SK-N-SH treated with all-trans-retinoic acid at 6 μM for 48 hours (cell line): ENCODE measurements at regions not wholly inside any gene's neighbourhood (a gene's known extent, or its start where the extent isn't known, plus 50 kb on each side); places are given as distances from the start of the nearest gene placed in this dataset.

Experiments
- ATAC-seq: fragments of 200-7000 bp; cut with Tn5 transposase; 3 replicates; pipeline ENCODE4 v1.9.1; 2020; ENCODE audit warnings: mild to moderate bottlenecking, moderate library complexity
- ARNTL ChIP-seq: fragments of 450-650 bp; formaldehyde crosslinking; IDR thresholded peaks from 2 replicates; pipeline ENCODE4 v1.5.0; 2020; ENCODE audit warnings: low read depth, mild to moderate bottlenecking, moderate library complexity, borderline replicate concordance
- BACH2 ChIP-seq: fragments of 250-450 bp; sonication (Bioruptor Pico); IDR thresholded peaks from 2 replicates; pipeline ENCODE4 v1.9.0; 2021; ENCODE audit warnings: mild to moderate bottlenecking, borderline replicate concordance
- CREB5 ChIP-seq: fragments of 250-450 bp; sonication (Bioruptor Pico); IDR thresholded peaks from 2 replicates; pipeline ENCODE4 v1.5.1; 2020; ENCODE audit warnings: low read depth, mild to moderate bottlenecking, moderate library complexity
- CSDC2 ChIP-seq: fragments of 250-450 bp; sonication (Bioruptor Pico); IDR thresholded peaks from 2 replicates; pipeline ENCODE4 v1.5.0; 2020; ENCODE audit warnings: mild to moderate bottlenecking, moderate library complexity
- ESRRG ChIP-seq: fragments of 250-450 bp; sonication (Bioruptor Pico); IDR thresholded peaks from 2 replicates; pipeline ENCODE4 v1.6.1; 2021; ENCODE audit warnings: mild to moderate bottlenecking
- GLIS3 ChIP-seq: fragments of 250-450 bp; sonication (Bioruptor Pico); IDR thresholded peaks from 2 replicates; pipeline ENCODE4 v1.5.0; 2020; ENCODE audit warnings: mild to moderate bottlenecking, moderate library complexity
- ISL1 ChIP-seq: fragments of 250-450 bp; sonication (Bioruptor Pico); IDR thresholded peaks from 2 replicates; pipeline ENCODE4 v2.1.2; 2022; ENCODE audit warnings: mild to moderate bottlenecking, moderate library complexity
- OSR1 ChIP-seq: fragments of 250-450 bp; sonication (Bioruptor Pico); IDR thresholded peaks from 2 replicates; pipeline ENCODE4 v1.8.0; 2022; ENCODE audit warnings: moderate library complexity, mild to moderate bottlenecking, inconsistent platforms
- PPARA ChIP-seq: fragments of 250-450 bp; sonication (Bioruptor Pico); IDR thresholded peaks from 2 replicates; pipeline ENCODE4 v1.5.0; 2020; ENCODE audit warnings: mild to moderate bottlenecking, borderline replicate concordance
- RARB ChIP-seq: fragments of 250-450 bp; sonication (Bioruptor Pico); IDR thresholded peaks from 2 replicates; pipeline ENCODE4 v1.8.0; 2021; ENCODE audit warnings: mild to moderate bottlenecking, moderate library complexity
- SNAI2 ChIP-seq: fragments of 250-450 bp; sonication (Bioruptor Pico); IDR thresholded peaks from 2 replicates; pipeline ENCODE4 v1.5.0; 2020; ENCODE audit warnings: mild to moderate bottlenecking, moderate library complexity
- TCF4 ChIP-seq: fragments of 250-450 bp; sonication (Bioruptor Pico); IDR thresholded peaks from 2 replicates; pipeline ENCODE4 v1.8.0; 2021; ENCODE audit warnings: mild to moderate bottlenecking, moderate library complexity, borderline replicate concordance
- TOX ChIP-seq: fragments of 250-450 bp; sonication (Bioruptor Pico); IDR thresholded peaks from 2 replicates; pipeline ENCODE4 v1.8.0; 2021; ENCODE audit warnings: mild to moderate bottlenecking, moderate library complexity, borderline replicate concordance
- ZC3H10 ChIP-seq: fragments of 250-450 bp; sonication (Bioruptor Pico); IDR thresholded peaks from 2 replicates; pipeline ENCODE4 v1.5.1; 2021; ENCODE audit warnings: mild to moderate bottlenecking, moderate library complexity
- ZFP3 ChIP-seq: fragments of 250-450 bp; sonication (Bioruptor Pico); IDR thresholded peaks from 2 replicates; pipeline ENCODE4 v1.5.0; 2020; ENCODE audit warnings: mild to moderate bottlenecking, moderate library complexity
- ZNF565 ChIP-seq: fragments of 450-650 bp; formaldehyde crosslinking; conservative IDR thresholded peaks from 2 replicates; pipeline ENCODE4 v1.5.0; 2020; ENCODE audit warnings: low read depth, mild to moderate bottlenecking, moderate library complexity
- ZNF70 ChIP-seq: fragments of 450-650 bp; formaldehyde crosslinking; IDR thresholded peaks from 2 replicates; pipeline ENCODE4 v1.5.0; 2020; ENCODE audit warnings: mild to moderate bottlenecking, moderate library complexity
- ZNF8 ChIP-seq: fragments of 450-650 bp; formaldehyde crosslinking; IDR thresholded peaks from 2 replicates; pipeline ENCODE4 v1.5.0; 2020; ENCODE audit warnings: mild to moderate bottlenecking, moderate library complexity
- TF ChIP-seq, protein P1 (sequence below): fragments of 250-450 bp; sonication (Bioruptor Pico); IDR thresholded peaks from 2 replicates; pipeline ENCODE4 v1.5.1; 2021; ENCODE audit warnings: mild to moderate bottlenecking, moderate library complexity
- TF ChIP-seq, protein P2 (sequence below): fragments of 250-450 bp; sonication (Bioruptor Pico); IDR thresholded peaks from 2 replicates; pipeline ENCODE4 v1.5.0; 2020; ENCODE audit warnings: mild to moderate bottlenecking, moderate library complexity
- TF ChIP-seq, protein P3 (sequence below): fragments of 250-450 bp; sonication (Bioruptor Pico); IDR thresholded peaks from 2 replicates; pipeline ENCODE4 v1.8.0; 2021; ENCODE audit warnings: low read depth, mild to moderate bottlenecking, moderate library complexity, borderline replicate concordance

DNA sequence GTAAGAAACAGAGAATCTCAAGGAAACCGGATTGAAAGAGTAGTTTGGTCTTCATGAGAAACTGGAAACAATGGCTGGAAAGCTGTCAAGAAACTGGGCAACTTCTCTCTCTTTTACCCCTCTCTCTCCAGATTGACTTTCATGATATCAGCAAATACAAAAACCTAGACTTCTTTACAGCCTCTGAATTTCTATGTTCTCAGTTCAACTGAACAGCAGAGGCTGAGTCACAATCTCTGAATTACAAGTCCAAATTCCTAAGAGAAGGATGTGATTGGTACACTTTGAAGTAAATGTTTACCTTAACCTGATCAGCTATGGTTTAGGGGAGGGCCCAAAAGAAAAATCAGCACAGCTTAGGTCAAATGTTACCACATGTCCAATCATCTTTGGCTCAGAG lies 974.9 kb downstream of the RPA4 start:
- no peak for TF ChIP-seq ZNF8 (CRISPR knock-in tag)
- TF ChIP-seq TOX (CRISPR knock-in tag), result no peak
- no peak for TF ChIP-seq ESRRG (CRISPR knock-in tag)
- no peak for TF ChIP-seq GLIS3 (CRISPR knock-in tag)
- ATAC-seq, result no peak

GRCh38 chrX:97860226-97860625 lies 976.5 kb downstream of the RPA4 start:
- no peak for ATAC-seq

GRCh38 chrX:97863261-97863660 lies 979.6 kb downstream of the RPA4 start:
- TF ChIP-seq ZNF565 (no peak), ESRRG (CRISPR knock-in tag) (no peak), ZNF8 (CRISPR knock-in tag) (no peak), ISL1 (CRISPR knock-in tag) (no peak), ZC3H10 (CRISPR knock-in tag) (no peak), ZNF70 (no peak), TCF4 (CRISPR knock-in tag) (no peak), BACH2 (CRISPR knock-in tag) (no peak), CREB5 (CRISPR knock-in tag) (no peak), ZFP3 (CRISPR knock-in tag) (no peak), RARB (CRISPR knock-in tag) (no peak), OSR1 (CRISPR knock-in tag) (no peak), PPARA (CRISPR knock-in tag) (no peak), GLIS3 (CRISPR knock-in tag) (no peak), SNAI2 (CRISPR knock-in tag) (no peak), ARNTL (CRISPR knock-in tag) (no peak)
- TF ChIP-seq, protein P1, sequence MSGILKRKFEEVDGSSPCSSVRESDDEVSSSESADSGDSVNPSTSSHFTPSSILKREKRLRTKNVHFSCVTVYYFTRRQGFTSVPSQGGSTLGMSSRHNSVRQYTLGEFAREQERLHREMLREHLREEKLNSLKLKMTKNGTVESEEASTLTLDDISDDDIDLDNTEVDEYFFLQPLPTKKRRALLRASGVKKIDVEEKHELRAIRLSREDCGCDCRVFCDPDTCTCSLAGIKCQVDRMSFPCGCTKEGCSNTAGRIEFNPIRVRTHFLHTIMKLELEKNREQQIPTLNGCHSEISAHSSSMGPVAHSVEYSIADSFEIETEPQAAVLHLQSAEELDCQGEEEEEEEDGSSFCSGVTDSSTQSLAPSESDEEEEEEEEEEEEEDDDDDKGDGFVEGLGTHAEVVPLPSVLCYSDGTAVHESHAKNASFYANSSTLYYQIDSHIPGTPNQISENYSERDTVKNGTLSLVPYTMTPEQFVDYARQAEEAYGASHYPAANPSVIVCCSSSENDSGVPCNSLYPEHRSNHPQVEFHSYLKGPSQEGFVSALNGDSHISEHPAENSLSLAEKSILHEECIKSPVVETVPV (CRISPR knock-in tag), result no peak
- no peak for ATAC-seq

More at GRCh38 chrX:97860226-97860625, 976.5 kb downstream of the RPA4 start:
- TF ChIP-seq GLIS3 (CRISPR knock-in tag), result no peak
- TF ChIP-seq ESRRG (CRISPR knock-in tag), result no peak
- TF ChIP-seq, all 23 proteins: peak for 0

GRCh38 chrX:97867266-97867665 lies 983.6 kb downstream of the RPA4 start:
- TF ChIP-seq, protein P2, sequence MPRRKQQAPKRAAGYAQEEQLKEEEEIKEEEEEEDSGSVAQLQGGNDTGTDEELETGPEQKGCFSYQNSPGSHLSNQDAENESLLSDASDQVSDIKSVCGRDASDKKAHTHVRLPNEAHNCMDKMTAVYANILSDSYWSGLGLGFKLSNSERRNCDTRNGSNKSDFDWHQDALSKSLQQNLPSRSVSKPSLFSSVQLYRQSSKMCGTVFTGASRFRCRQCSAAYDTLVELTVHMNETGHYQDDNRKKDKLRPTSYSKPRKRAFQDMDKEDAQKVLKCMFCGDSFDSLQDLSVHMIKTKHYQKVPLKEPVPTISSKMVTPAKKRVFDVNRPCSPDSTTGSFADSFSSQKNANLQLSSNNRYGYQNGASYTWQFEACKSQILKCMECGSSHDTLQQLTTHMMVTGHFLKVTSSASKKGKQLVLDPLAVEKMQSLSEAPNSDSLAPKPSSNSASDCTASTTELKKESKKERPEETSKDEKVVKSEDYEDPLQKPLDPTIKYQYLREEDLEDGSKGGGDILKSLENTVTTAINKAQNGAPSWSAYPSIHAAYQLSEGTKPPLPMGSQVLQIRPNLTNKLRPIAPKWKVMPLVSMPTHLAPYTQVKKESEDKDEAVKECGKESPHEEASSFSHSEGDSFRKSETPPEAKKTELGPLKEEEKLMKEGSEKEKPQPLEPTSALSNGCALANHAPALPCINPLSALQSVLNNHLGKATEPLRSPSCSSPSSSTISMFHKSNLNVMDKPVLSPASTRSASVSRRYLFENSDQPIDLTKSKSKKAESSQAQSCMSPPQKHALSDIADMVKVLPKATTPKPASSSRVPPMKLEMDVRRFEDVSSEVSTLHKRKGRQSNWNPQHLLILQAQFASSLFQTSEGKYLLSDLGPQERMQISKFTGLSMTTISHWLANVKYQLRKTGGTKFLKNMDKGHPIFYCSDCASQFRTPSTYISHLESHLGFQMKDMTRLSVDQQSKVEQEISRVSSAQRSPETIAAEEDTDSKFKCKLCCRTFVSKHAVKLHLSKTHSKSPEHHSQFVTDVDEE (CRISPR knock-in tag), result no peak
- no peak for TF ChIP-seq OSR1 (CRISPR knock-in tag)
- no peak for TF ChIP-seq TCF4 (CRISPR knock-in tag)
- TF ChIP-seq, protein P3, sequence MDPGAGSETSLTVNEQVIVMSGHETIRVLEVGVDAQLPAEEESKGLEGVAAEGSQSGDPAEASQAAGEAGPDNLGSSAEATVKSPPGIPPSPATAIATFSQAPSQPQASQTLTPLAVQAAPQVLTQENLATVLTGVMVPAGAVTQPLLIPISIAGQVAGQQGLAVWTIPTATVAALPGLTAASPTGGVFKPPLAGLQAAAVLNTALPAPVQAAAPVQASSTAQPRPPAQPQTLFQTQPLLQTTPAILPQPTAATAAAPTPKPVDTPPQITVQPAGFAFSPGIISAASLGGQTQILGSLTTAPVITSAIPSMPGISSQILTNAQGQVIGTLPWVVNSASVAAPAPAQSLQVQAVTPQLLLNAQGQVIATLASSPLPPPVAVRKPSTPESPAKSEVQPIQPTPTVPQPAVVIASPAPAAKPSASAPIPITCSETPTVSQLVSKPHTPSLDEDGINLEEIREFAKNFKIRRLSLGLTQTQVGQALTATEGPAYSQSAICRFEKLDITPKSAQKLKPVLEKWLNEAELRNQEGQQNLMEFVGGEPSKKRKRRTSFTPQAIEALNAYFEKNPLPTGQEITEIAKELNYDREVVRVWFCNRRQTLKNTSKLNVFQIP, result no peak
- TF ChIP-seq ISL1 (CRISPR knock-in tag), result no peak
- TF ChIP-seq ZFP3 (CRISPR knock-in tag), result no peak
- no peak for TF ChIP-seq CREB5 (CRISPR knock-in tag)
- TF ChIP-seq BACH2 (CRISPR knock-in tag), result no peak
- TF ChIP-seq ZNF70, result no peak
- no peak for TF ChIP-seq CSDC2 (CRISPR knock-in tag)
- TF ChIP-seq ESRRG (CRISPR knock-in tag), result no peak
- TF ChIP-seq PPARA (CRISPR knock-in tag), result no peak
- TF ChIP-seq ZNF8 (CRISPR knock-in tag), result no peak
- no peak for ATAC-seq
